ENCODE measurements at regions not wholly inside any gene's neighbourhood (a gene's known extent, or its start where the extent isn't known, plus 50 kb on each side); places are given as distances from the start of the nearest gene placed in this dataset.
"Not testable (repeated sequence)": the region's sequence is repeated elsewhere in the genome, so short reads cannot be mapped to it uniquely, and the experiment has no call there.

DNA sequence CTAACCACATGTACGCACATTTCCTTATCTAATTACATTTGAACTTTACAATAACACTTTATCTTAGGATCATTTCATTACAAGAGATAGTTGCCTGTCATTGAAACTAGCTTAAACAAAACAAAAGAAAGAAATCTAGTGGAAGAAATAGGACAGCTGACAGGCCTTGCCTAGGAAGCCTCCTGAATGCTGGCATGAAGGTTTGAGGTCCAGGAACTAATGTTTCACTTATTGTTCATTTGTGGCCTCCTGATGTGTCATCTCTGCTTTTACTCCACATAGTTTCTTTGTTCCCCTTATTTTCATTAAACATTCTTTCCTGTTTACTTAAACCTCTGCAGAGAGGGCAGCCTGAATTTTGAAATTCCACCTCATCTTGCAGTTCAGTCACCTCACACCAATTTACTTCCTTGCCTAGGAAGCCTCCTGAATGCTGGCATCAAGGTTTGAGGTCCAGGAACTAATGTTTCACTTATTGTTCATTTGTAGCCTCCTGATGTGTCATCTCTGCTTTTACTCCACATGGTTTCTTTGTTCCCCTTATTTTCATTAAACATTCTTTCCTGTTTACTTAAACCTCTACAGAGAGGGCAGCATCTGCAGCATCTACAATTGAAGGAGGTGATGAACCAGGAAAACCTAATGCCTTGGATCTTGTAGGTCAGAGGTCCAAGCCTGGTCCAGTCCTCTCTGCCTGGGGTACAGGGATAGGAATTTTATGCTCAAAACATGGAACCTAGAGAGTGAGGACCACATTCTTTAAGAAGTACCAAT, 319.2 kb downstream of the SPATA31A1 start:
- not testable (repeated sequence) for DNase-seq

DNA sequence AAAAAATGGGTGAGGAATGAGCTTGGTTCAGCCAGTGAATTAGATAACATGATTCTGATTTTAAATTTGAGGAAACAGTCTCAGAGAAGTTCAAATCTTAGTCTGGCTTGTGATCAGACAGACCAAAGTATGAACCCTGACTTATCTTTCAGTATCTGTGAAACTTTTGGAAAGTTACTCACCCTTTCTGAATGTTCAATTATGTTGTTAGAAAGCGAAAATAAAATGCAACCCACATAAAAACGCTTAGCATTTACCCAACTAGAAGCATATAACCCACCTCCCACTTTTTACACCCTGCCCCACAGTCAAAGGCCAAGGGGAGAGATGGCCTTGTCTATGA, 319.7 kb downstream of the SPATA31A1 start:
- DNase-seq: not testable (repeated sequence)

DNA sequence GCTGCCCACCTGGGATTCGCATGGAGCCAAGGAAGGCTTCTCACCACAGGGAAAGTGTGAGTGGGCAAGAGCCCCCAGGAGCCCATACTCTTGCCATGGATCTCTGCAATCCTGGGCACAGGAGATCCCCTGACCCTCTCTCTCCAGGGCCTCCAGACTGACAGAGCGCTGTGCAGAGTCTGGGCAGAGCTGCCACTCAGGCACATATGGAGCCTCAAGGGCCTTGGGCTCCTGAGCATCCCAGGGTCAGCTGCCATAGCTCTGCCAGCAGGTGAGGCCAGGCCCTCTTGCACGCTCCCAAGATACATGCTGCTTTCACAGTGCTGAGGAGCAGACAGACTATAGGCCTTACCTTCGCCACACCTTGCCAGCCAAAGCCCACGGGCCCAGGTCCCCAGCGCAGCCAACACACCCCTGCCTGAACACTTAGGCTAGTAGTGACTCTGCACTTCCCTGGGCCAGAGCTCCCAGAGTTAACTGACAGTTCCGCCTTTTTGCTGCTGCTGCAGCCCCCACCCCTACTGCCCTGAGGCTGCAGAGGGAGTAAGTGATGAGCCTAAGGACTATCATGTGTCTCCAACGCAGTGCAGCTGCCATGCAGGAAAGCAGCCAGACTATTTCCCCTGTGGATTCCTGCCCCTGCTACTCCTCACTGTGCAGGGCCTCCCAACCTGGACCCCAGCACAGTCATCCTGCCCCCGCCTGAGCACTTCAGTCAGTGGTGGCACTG, 323.2 kb downstream of the SPATA31A1 start:
- DNase-seq: not testable (repeated sequence)

DNA sequence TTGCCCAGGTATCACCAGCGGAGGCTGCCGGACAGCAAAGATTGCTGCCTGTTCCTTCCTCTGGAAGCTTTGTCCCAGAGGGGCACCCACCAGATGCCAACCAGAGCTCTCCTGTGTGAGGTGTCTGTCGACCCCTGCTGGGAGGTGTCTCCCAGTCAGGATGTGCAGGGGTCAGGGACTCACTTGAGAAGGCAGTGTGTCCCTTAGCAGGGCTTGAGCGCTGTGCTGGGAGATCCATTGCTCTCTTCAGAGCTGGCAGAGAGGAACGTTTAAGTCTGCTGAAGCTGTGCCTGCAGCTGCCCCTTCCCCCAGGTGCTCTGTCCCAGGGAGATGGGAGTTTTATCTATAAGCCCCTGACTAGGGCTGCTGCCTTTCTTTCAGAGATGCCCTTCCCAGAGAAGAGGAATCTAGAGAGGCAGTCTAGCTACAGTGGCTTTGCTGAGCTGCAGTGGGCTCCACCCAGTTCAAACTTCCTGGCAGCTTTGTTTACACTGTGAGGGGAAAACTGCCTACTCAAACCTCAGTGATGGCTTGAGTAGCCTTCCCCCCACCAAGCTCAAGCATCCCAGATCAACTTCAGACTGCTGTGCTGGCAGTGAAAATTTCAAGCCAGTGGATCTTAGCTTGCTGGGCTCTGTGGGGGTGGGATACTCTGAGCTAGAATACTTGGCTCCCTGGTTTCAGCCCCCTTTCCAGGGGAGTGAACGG, 325.4 kb downstream of the SPATA31A1 start:
- not testable (repeated sequence) for DNase-seq

DNA sequence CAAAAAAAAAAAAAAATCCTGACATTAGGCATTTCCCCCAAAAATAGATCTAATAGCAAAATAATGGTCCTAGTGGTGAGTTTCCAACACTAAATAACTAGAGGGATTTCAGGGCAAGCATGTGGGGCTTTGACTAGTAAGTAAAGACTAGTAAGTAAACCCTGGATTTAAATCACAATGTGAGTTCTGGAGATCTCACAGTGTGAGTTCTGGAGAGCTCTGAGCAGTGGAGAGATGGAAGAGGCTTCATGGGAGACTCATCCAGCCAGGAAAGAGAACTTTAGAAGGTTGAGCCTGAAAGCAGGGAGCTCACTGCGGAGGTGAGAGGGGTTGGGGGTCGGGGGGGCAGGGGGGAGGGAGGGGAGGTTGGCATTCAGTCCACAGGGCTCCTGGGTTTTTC, 373.4 kb downstream of the SPATA31A1 start:
- not testable (repeated sequence) for DNase-seq

DNA sequence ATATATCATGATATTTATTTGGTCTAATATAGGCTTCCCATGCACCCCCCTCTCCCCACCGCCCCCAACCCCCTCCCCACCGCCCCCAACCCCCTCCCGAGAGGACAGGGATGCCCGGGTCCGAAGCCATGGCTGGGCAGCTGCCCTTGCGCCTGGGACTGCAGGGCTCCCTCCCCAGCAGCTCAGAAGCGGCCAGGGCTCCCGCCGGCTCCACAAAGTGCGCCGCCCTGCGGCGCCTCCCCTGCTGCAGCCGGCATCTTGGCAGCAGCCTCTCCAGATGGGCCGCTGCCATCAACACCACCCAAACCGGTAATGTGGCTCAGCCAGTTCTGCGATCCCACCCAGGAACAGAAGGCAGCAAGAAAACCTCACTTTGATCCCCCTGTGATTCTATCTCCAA, 389.4 kb downstream of the SPATA31A1 start:
- DNase-seq: not testable (repeated sequence)

DNA sequence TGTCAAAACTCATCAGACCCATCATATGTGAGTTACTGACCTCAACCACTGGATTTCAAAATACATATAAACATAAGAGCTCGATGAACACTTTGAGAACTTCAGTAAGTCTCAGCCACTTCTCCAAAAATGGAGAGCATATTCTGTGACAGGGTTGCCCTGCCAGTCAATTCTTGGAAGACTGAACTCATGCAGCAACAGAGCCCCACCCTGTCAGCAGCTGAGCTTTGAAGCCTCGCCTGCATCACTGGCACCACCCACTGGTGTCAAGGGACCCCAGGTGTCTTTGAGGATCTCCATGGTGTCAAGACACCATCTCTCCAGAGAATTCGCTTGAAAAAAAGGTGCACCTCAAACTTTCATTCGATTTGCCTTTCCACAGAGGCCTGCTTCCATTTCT, 420.1 kb downstream of the SPATA31A1 start:
- DNase-seq: not testable (repeated sequence)

DNA sequence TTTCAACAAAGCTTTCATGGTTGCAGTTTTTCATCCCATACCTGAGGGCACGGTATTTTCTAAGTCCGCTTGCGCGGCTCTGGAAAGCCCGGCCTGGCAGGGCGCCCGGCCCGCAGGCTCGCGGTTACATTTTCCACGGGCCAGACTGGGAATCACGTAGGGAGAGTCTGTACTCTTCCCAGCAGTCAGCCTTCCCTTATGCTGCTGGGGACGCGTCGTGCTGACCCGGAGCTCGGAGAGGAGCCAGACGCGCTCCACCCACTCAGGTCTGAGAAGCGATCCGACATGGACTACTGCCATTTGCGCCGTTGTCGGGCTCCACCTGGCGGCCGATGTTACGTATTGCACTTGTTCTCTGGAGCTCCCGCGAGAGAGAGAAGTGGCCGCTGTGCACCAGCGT, 435.9 kb downstream of the SPATA31A1 start:
- not testable (repeated sequence) for DNase-seq

DNA sequence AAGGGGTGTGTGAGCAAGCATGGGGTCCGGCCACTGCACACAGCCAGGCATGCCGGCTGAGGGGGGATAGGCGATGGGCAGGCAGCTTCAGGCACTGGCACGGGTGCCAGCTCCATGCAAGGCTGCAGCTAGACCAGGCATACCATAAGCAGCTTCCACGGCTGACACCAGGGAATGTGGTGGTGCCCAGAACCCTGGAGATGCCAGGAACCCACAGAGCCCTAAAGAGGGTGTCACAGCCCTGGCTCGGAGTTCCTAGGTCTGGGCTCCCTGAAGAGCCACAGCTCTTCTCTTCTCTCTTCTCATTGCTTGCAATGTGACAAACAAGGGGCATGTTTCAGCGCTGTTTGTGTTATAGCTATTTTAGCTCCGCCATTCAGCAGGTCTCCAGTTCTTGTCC, 442.5 kb downstream of the SPATA31A1 start:
- not testable (repeated sequence) for DNase-seq

DNA sequence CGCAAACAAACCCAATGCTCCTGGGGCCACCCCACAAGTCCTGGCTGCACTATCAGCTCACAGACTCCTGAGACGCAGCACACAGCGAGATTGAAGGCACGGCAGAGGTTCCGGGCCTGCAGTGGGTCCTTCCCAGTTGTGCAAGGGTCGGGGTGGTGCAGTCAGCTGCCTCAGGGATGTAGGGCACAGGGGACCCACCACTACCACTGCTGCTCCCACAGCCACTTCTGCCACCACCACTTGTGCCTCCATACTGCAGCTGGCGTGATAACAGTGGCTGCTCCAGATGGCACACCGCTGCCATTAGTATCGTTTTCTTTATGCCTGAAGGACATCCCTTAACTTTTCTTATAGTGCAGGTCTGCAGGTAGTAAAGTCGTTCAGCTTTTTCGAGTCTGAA, 443.8 kb downstream of the SPATA31A1 start:
- not testable (repeated sequence) for DNase-seq

DNA sequence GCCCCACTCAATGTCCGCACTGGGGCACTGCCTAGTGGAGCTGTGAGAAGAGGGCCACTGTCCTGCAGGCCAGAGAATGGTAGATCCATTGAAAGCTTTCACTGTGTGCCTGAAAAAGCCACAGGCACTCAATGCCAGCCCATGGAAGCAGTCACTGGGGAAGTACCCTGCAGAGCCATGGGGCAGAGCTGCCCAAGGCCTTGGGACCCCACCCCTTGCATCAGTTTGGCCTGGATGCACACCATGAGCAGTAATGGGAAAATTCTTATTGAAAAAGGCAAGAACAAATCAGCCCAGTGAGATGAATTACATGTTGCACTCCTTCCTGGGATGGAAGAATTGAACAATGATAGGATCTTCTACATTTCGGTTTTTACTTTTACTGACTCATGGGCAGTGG, 447.1 kb downstream of the SPATA31A1 start:
- not testable (repeated sequence) for DNase-seq

DNA sequence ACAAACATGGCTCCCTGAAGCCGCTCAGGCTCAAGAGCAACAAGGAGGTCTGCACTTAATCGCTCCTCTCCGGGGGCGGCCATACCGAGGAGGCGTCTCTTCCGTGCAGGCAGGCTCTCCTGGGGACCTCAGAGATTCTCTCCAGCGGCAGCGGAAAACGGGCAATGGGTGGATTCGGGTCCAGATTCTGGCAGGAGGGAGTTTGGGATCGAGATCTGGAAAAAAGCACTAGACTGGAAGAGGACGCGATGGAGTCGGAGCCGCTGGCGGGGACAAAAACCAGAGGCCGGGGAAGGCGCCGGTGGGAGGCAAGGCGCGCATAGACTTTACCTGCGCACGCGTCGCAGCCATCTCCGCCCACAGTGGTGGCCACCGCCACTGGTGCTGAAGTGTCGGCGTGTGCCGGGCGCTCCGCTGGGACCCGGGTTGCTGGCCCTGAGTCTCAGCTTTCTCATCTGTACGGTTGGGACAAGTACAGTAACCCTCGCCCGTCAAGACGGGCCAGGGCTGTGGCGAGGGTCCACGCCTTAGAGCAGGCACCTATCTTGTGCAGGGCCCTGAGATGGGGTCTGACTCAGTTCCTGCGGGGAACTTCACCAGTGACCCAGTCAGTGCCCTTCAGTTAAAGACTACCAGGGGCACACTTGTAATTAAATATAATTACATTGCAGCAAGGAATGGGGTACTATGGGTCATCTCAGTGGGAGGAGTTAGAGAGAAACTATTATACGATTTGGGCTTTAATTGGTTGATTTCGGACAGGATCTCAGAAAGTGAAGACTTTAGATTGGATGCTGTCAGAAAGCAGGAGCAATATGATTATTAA, 454.1 kb downstream of the SPATA31A1 start:
- peak; percentile 43 for DNase-seq

DNA sequence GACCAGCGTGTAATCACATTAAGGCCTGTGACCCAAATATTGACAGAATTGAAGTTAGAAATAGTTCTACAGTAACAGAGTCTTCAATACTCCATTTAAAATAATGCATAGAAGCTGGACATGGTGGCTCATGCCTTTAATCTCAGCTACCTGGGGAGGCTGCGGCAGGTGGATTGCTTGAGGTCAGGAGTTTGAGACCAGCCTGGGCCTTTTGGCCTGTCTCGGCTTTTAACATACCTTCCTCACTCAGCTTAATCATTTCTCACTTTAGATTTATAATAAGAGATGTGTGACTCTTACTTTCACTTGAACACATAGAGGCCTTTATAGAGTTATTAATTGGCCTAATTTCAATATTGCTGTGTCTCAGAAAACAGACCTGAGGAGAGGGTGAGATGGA, 454.9 kb downstream of the SPATA31A1 start:
- DNase-seq: not testable (repeated sequence)

DNA sequence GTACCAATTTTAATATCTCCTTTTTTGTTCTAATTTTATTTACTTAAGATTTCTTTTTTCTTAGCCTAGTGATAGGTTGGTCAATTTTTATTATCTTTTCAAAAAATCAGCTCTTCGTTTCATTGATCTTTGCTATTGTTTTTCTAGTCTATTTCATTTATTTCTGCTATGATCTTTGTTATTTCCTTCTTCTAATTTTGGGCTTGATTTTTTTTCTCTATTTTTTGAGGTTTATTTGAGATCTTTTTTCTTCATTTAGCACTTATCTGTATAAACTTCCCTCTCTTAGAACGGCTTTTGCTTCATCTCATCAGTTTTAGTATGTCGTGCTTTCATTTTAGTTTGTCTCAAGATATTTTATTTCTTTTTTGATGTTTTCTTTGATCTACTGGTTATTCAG, 456.1 kb downstream of the SPATA31A1 start:
- not testable (repeated sequence) for DNase-seq

DNA sequence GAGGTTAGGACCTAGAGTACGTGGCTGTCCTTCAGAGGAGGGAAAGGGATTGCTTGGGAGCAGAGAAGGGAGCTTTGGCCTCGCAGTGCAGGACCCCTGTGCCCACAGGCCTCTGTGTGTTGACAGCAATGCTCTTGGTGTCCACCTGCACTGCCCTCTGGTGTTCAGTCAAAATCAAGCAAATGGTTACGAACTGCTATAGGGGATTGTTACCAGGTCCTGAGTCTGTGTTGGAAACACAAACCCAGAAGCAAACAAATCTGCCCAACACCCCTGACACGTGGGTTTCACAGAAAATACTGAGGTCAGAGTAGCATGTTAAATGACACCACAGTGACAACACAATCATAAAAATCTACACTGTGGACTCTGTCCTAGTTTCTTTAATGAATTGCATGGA, 473.0 kb downstream of the SPATA31A1 start:
- not testable (repeated sequence) for DNase-seq
